GM18870 (cell line): ENCODE measurements at regions not wholly inside any gene's neighbourhood (a gene's known extent, or its start where the extent isn't known, plus 50 kb on each side); places are given as distances from the start of the nearest gene placed in this dataset.

Experiments
- ATAC-seq: cut with Tn5 transposase; IDR thresholded peaks from one replicate; pipeline ENCODE4 v1.9.1; 2021; ENCODE audit warnings: moderate library complexity; ENCODE audit not compliant: unreplicated experiment

GRCh38 chr9:105828171-105828570 lies 133.8 kb downstream of the TMEM38B start:
- ATAC-seq: no peak

- ATAC-seq: no peak
Observed at GRCh38 chr9:105828596-105829213, 134.4 kb downstream of the TMEM38B start.

GRCh38 chr9:105830461-105830860 lies 136.1 kb downstream of the TMEM38B start:
- ATAC-seq: no peak

DNA sequence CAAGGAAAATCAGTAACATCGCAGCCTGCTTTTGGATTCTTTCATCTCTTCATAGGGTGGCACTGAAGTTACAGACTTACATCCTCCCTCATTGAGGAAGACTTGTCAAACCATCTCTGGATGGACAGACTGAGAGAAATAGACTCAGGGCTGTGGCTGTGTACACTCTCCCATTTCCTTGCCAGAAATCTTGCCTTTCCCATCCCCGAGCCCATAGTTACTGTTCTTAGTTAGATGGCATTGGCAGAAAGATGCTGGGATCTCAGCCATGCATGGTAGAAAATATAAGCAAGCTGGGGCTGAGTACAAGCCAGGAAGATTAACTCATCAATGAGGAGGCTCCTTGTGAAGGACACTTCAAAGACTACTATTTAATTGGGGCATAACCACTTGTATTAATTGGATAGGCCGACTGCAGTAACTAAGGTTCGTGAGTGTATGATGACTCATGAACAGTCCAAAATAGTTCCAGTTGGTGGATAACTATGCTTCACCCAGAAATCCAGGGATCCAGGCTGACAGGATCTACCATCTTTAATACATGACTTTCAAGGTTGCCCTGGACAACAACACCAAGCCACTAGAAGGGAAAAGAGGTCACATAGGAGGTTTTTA lies 137.9 kb downstream of the TMEM38B start:
- ATAC-seq: no peak

DNA sequence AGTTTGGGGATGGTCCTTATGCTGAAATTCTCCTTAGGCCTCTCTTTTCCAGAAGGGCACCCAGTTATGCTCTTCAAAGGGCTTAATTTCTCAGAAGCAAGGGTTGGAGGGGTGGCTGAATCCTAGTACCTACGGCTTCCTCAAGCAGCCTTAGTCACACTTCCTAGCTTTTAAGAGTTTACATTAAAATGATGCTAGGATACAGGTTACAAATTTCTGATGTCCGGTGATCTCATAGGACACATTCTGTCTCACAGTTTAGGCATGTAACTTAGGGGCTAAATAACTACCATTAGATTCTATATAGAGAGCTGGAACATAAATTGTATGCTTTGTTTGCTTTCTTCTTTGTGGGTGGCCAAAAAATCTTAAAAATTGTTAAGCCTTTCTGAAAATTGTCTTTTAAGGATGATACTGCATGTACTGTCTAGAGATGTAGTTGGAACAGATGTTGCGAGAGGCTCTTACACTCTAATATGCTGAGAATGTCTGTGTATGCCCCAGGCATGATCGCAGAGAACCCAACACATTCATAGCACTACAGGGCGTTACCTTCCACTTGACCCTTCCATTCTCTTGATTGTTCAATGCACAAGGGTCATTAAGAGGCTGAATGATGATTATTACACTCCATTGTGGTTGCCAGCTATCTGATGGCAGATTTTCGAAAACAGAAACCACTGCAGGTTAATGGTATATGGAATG lies 139.1 kb downstream of the TMEM38B start:
- no peak for ATAC-seq

GRCh38 chr9:105834404-105834803 lies 140.1 kb downstream of the TMEM38B start:
- ATAC-seq: no peak

- ATAC-seq: no peak
Observed at GRCh38 chr9:105835721-105836120, 141.4 kb downstream of the TMEM38B start.

- ATAC-seq: no peak
Observed at GRCh38 chr9:105836936-105837660, 142.8 kb downstream of the TMEM38B start.

- no peak for ATAC-seq
Observed at GRCh38 chr9:105841562-105841961, 147.2 kb downstream of the TMEM38B start.

DNA sequence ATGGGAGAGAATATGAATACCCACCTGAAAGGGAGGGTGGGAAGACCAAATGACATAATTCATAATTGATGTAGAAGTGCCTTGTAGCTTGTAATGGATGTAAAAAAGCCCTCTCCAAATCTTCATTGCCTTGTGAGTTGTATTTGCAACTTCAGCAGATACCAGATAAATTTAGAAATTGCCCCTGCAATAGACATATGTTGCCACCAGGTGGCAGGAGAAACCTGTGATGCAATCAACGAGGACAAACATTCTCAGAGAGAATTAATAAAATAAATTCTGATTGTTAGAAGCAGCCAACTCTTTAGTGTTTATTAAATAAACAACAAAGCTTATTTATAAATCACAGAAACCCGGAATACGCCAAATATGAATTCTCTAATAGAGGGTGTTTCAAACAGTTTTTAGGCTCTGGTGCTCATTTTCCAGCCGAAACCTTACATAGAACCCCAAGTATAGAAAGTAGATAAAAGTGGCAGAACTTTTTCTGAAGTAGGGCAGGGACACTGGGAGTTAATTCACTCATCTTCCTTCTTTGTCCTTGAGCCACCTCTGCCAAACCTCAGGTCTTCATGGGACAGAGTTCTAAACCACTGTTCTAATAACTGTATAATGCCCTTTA lies 147.8 kb downstream of the TMEM38B start:
- no peak for ATAC-seq

DNA sequence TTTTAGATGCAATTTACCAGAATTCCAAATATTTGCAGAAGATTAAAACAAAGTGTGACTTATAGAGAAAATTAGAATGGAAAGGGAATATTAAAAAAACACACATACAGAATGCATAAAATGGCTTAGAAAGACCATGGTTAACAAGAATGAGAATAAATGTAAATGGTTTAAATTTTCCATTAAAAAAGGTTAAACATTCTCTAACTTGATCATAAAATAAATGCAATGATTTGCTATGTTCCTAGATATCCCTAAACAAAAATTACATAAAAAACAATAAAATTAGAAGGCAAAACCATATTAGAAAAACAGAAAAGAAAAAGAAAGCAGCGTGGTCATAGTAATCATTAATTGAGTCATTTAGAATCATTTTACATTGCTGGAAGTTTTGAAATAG lies 152.5 kb downstream of the TMEM38B start:
- ATAC-seq: no peak

DNA sequence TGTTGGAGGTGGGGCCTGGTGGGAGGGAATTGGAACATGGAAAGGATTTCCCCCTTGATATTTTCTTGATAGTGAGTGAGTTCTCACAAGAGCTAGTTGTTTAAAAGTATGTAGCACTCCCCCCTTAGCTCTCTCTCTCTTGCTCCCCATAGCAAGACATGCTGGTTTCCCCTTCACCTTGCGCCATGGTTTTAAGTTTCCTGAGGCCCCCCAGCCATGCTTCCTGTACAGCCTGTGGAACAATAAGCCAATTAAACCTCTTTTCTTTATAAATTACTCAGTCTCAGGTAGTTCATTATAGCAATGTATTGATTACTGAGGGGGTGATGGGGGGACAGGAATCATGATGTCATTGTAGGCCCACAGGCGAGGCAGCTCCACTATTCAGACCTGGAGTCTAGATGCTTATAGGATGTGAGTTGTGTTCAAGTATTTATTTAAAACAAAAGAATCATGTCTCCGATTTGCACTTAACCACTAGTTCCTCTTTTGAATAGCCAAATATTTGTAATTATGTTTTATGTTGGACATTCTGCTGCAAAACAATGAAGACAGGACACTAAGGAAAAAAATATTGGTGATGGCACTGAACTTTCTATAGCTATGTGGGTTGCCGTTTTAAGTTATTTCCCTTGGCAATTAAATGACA lies 156.6 kb downstream of the TMEM38B start:
- ATAC-seq: no peak

- no peak for ATAC-seq
Observed at GRCh38 chr9:105854026-105854782, 159.9 kb downstream of the TMEM38B start.

DNA sequence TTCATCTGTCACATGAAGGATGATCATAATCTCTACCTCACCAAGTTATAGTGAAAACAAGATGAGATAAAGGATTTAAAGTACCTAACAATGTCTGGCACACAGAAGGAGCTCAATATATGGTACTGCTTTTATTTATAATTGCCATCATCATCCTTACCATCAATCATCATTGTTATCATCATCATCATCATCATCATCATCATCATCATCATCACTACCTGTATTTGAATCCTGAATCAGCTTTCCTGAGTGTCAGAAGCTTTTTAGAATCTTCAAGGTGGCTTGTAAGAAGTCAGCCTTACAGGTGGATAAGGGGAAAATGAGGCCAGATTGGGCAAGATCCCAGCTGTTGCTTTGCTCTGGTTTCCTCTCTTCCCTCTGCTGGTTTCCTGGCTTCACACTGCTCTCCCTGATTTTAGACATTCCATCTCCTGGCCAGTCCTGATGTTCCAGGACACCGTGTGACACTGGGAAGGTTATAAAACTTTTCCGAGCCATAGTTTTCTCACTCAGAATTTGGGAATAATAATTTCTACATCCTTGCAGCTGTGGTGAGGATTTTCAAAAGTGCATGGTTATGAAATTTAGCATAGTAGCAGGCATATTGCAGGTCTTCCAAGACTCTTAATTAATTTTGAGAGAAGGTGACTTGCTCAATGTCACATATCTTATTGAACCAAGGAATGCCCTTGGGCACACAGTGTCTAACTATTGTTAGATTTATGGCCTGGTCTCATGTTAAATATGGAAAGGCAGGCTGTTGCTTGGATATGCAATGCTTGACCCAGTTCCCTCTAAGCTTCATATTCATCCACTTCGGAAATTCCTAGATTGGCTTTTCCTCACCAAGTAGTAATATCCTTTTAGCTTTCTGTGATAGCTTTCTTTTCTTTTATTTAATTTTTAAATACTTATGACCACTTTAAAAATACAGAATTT lies 160.7 kb downstream of the TMEM38B start:
- ATAC-seq: no peak

DNA sequence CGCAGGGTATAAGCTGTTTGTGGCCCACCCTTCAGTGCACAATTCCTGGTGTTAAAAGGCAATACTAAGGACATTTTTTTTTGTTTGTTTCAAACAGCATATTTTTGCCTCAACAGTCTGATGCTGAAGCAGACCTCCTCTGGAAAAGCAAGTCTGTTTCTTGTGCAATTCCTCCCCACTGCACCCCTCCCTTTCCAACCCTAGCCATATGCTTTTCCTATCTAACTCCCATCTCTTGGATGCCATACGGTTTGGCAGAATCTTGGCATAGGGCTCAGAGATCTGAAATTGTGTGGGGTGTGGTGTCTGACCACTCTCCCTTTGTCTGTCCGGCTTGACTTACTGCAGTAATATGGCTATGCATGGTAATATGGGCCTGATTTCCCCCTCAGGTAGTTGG lies 161.6 kb downstream of the TMEM38B start:
- no peak for ATAC-seq

DNA sequence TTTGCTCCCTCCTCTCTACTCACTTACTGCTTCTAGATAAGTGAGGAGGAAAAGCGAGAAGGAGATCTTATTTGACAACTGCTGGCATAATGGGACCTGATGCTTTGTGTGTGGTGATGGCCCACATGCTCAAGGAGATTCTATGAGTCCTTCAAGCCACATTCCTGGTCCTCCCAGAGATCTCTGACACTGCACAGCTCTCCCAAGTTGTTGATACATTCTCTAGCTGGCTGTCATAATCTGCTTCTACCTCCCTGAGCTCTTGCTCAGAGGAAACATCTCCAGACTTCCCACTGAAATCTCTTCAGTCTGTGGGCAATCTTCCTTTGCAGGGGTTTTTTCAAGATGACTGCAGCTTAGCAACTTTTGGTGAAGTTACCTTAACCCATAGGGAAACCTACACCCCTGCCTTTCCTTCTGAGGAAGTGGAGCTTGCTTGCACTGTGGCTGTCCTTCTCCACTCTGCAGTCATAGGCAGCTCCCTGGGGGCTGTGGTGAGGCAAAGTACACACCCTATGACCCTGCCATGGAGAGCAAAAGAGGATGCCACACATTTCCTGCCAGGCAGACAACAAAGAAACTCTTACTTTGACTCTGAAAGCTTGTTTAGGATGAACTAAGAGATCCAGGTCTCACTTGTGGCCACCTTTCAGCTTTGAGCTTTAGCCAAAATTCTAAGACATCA lies 163.8 kb downstream of the TMEM38B start:
- no peak for ATAC-seq

- ATAC-seq: no peak
Observed at GRCh38 chr9:105858877-105859276, 164.5 kb downstream of the TMEM38B start.

GRCh38 chr9:105859428-105860091 lies 165.2 kb downstream of the TMEM38B start:
- no peak for ATAC-seq
